Activated CD4-positive, alpha-beta memory T cell treated with anti-CD3 and anti-CD28 coated beads, Interleukin-2, amount 10 ng/mL, durations not matched to agents 7 days and 5 days (primary cell): ENCODE measurements at regions not wholly inside any gene's neighbourhood (a gene's known extent, or its start where the extent isn't known, plus 50 kb on each side); places are given as distances from the start of the nearest gene placed in this dataset.

Experiments
- CTCF ChIA-PET: fragments of 350-600 bp; sonication (Branson Sonifier 250); formaldehyde crosslinking; loops from one replicate; lab custom pipeline; 2021; ENCODE audit warnings: antibody characterized with exemption, inconsistent platforms; lab: Charles Lee
- POLR2A ChIA-PET: fragments of 350-600 bp; sonication (Branson Sonifier 250); formaldehyde crosslinking; loops from one replicate; lab custom pipeline; 2021; ENCODE audit warnings: antibody characterized with exemption; lab: Charles Lee
- DNase-seq: peaks from one replicate; pipeline ENCODE4 v3.0.0-alpha.2; 2020
- H3K27ac Mint-ChIP-seq: one replicate; pipeline ENCODE4 v1.8.0; 2021; ENCODE audit warnings: mild to moderate bottlenecking, mixed read lengths
- H3K27me3 Mint-ChIP-seq: one replicate; pipeline ENCODE4 v1.8.0; 2021; ENCODE audit warnings: mixed read lengths
- H3K36me3 Mint-ChIP-seq: one replicate; pipeline ENCODE4 v1.8.0; 2021; ENCODE audit warnings: low read depth, mixed read lengths
- H3K4me1 Mint-ChIP-seq: one replicate; pipeline ENCODE4 v1.8.0; 2021; ENCODE audit warnings: mixed read lengths
- H3K4me3 Mint-ChIP-seq: one replicate; pipeline ENCODE4 v1.8.0; 2021; ENCODE audit warnings: mild to moderate bottlenecking, mixed read lengths
- H3K9me3 Mint-ChIP-seq: one replicate; pipeline ENCODE4 v1.8.0; 2021; ENCODE audit warnings: mixed read lengths

GRCh38 chr4:180560896-180561295, 1682.3 kb upstream of the TENM3 start:
- H3K27me3 Mint-ChIP-seq, result no peaks in the 10 kb centered on the region
- CTCF ChIA-PET, result interaction anchor here (0.5 kb wide), 1 partner anchor 104 kb away, joined by 4 read pairs; no protein-coding TSS in a partner anchor

GRCh38 chr4:180564026-180564425, 1679.2 kb upstream of the TENM3 start:
- no peaks in the 10 kb centered on the region for H3K36me3 Mint-ChIP-seq
- H3K4me3 Mint-ChIP-seq, result no peak overlapping the region
- no peak overlapping the region for H3K27ac Mint-ChIP-seq
- no peaks in the 10 kb centered on the region for H3K27me3 Mint-ChIP-seq
- ChIA-PET POLR2A (no interaction called here), CTCF (interaction anchor here (0.9 kb wide), 1 partner anchor 101 kb away, joined by 7 read pairs; no protein-coding TSS in a partner anchor)
- H3K9me3 Mint-ChIP-seq, result peaks cover 5% of the 10 kb centered on the region
- H3K4me1 Mint-ChIP-seq, result no peaks in the 10 kb centered on the region
- no peak for DNase-seq

More at GRCh38 chr4:180560896-180561295, 1682.3 kb upstream of the TENM3 start:
- H3K9me3 Mint-ChIP-seq, result peaks cover 2% of the 10 kb centered on the region
- H3K4me3 Mint-ChIP-seq, result no peak overlapping the region
- no peaks in the 10 kb centered on the region for H3K4me1 Mint-ChIP-seq
- H3K27ac Mint-ChIP-seq, result no peak overlapping the region
- POLR2A ChIA-PET, result no interaction called here
- DNase-seq, result no peak
- H3K36me3 Mint-ChIP-seq, result no peaks in the 10 kb centered on the region

GRCh38 chr4:180564448-180564847, 1678.8 kb upstream of the TENM3 start:
- POLR2A ChIA-PET, result no interaction called here
- no peak for DNase-seq
- no peaks in the 10 kb centered on the region for H3K4me1 Mint-ChIP-seq
- H3K27ac Mint-ChIP-seq, result no peak overlapping the region
- H3K36me3 Mint-ChIP-seq, result no peaks in the 10 kb centered on the region
- no peak overlapping the region for H3K4me3 Mint-ChIP-seq
- peaks cover 5% of the 10 kb centered on the region for H3K9me3 Mint-ChIP-seq
- CTCF ChIA-PET, result interaction anchor here (0.9 kb wide), 1 partner anchor 100 kb away, joined by 7 read pairs; no protein-coding TSS in a partner anchor
- H3K27me3 Mint-ChIP-seq, result no peaks in the 10 kb centered on the region

- no peaks in the 10 kb centered on the region for H3K27me3 Mint-ChIP-seq
- ChIA-PET CTCF (no interaction called here), POLR2A (no interaction called here)
- peaks cover 8% of the 10 kb centered on the region for H3K9me3 Mint-ChIP-seq
- H3K27ac Mint-ChIP-seq, result no peak overlapping the region
- no peaks in the 10 kb centered on the region for H3K36me3 Mint-ChIP-seq
- no peak for DNase-seq
- no peak overlapping the region for H3K4me3 Mint-ChIP-seq
- no peaks in the 10 kb centered on the region for H3K4me1 Mint-ChIP-seq
These were observed 1677.3 kb upstream of the TENM3 start for GRCh38 chr4:180565856-180566431.

- H3K27ac Mint-ChIP-seq, result no peak overlapping the region
- no peaks in the 10 kb centered on the region for H3K4me1 Mint-ChIP-seq
- H3K36me3 Mint-ChIP-seq, result no peaks in the 10 kb centered on the region
- no peaks in the 10 kb centered on the region for H3K27me3 Mint-ChIP-seq
- no peak overlapping the region for H3K4me3 Mint-ChIP-seq
- ChIA-PET CTCF (no interaction called here), POLR2A (no interaction called here)
- DNase-seq, result no peak
- H3K9me3 Mint-ChIP-seq, result peaks cover 9% of the 10 kb centered on the region
These were observed 1676.7 kb upstream of the TENM3 start for GRCh38 chr4:180566492-180566891.

GRCh38 chr4:180567080-180567479, 1676.1 kb upstream of the TENM3 start:
- H3K36me3 Mint-ChIP-seq, result no peaks in the 10 kb centered on the region
- ChIA-PET CTCF (no interaction called here), POLR2A (no interaction called here)
- H3K4me1 Mint-ChIP-seq, result no peaks in the 10 kb centered on the region
- no peak overlapping the region for H3K4me3 Mint-ChIP-seq
- DNase-seq, result no peak
- H3K27ac Mint-ChIP-seq, result no peak overlapping the region
- peaks cover 9% of the 10 kb centered on the region for H3K9me3 Mint-ChIP-seq
- H3K27me3 Mint-ChIP-seq, result no peaks in the 10 kb centered on the region

- H3K27me3 Mint-ChIP-seq, result no peaks in the 10 kb centered on the region
- peaks cover 8% of the 10 kb centered on the region for H3K9me3 Mint-ChIP-seq
- ChIA-PET CTCF (no interaction called here), POLR2A (no interaction called here)
- no peaks in the 10 kb centered on the region for H3K4me1 Mint-ChIP-seq
- no peak overlapping the region for H3K4me3 Mint-ChIP-seq
- DNase-seq, result no peak
- H3K27ac Mint-ChIP-seq, result no peak overlapping the region
- no peaks in the 10 kb centered on the region for H3K36me3 Mint-ChIP-seq
These were observed 1671.6 kb upstream of the TENM3 start for GRCh38 chr4:180571516-180572055.

GRCh38 chr4:180578175-180578574, 1665.0 kb upstream of the TENM3 start:
- POLR2A ChIA-PET, result no interaction called here
- no peak overlapping the region for H3K4me3 Mint-ChIP-seq
- H3K36me3 Mint-ChIP-seq, result no peaks in the 10 kb centered on the region

GRCh38 chr4:180581061-180581460, 1662.1 kb upstream of the TENM3 start:
- Mint-ChIP-seq H3K4me3 (no peak overlapping the region), H3K4me1 (no peaks in the 10 kb centered on the region), H3K9me3 (no peaks in the 10 kb centered on the region), H3K27me3 (no peaks in the 10 kb centered on the region), H3K27ac (no peak overlapping the region), H3K36me3 (no peaks in the 10 kb centered on the region)
- CTCF ChIA-PET, result no interaction called here
- no peak for DNase-seq
- POLR2A ChIA-PET, result no interaction called here

More at GRCh38 chr4:180578175-180578574, 1665.0 kb upstream of the TENM3 start:
- H3K4me1 Mint-ChIP-seq, result no peaks in the 10 kb centered on the region
- CTCF ChIA-PET, result no interaction called here
- no peaks in the 10 kb centered on the region for H3K27me3 Mint-ChIP-seq
- no peak overlapping the region for H3K27ac Mint-ChIP-seq
- peaks cover 2% of the 10 kb centered on the region for H3K9me3 Mint-ChIP-seq
- no peak for DNase-seq

GRCh38 chr4:180587379-180587778, 1655.8 kb upstream of the TENM3 start:
- Mint-ChIP-seq H3K27me3 (no peaks in the 10 kb centered on the region), H3K36me3 (no peaks in the 10 kb centered on the region), H3K4me1 (no peaks in the 10 kb centered on the region), H3K9me3 (no peaks in the 10 kb centered on the region), H3K4me3 (no peak overlapping the region), H3K27ac (no peak overlapping the region)
- POLR2A ChIA-PET, result no interaction called here
- CTCF ChIA-PET, result no interaction called here
- DNase-seq, result no peak

- Mint-ChIP-seq H3K9me3 (peaks cover 6% of the 10 kb centered on the region), H3K4me1 (no peaks in the 10 kb centered on the region), H3K27me3 (no peaks in the 10 kb centered on the region), H3K27ac (no peak overlapping the region), H3K36me3 (no peaks in the 10 kb centered on the region), H3K4me3 (no peak overlapping the region)
- CTCF ChIA-PET, result no interaction called here
- no peak for DNase-seq
- POLR2A ChIA-PET, result no interaction called here
These were observed 1653.6 kb upstream of the TENM3 start for GRCh38 chr4:180589575-180589974.

GRCh38 chr4:180596888-180597483, 1646.2 kb upstream of the TENM3 start:
- no peak for DNase-seq
- Mint-ChIP-seq H3K36me3 (no peaks in the 10 kb centered on the region), H3K4me1 (no peaks in the 10 kb centered on the region), H3K27ac (no peak overlapping the region), H3K9me3 (peaks cover 12% of the 10 kb centered on the region), H3K4me3 (no peak overlapping the region), H3K27me3 (no peaks in the 10 kb centered on the region)
- ChIA-PET POLR2A (no interaction called here), CTCF (no interaction called here)

GRCh38 chr4:180598281-180598680, 1644.9 kb upstream of the TENM3 start:
- Mint-ChIP-seq H3K27ac (no peak overlapping the region), H3K9me3 (peaks cover 8% of the 10 kb centered on the region), H3K4me3 (no peak overlapping the region), H3K27me3 (no peaks in the 10 kb centered on the region), H3K36me3 (no peaks in the 10 kb centered on the region), H3K4me1 (no peaks in the 10 kb centered on the region)
- CTCF ChIA-PET, result no interaction called here
- POLR2A ChIA-PET, result no interaction called here
- DNase-seq, result no peak

- DNase-seq, result no peak
- peaks cover 3% of the 10 kb centered on the region for H3K9me3 Mint-ChIP-seq
- POLR2A ChIA-PET, result no interaction called here
- no peak overlapping the region for H3K27ac Mint-ChIP-seq
- no peak overlapping the region for H3K4me3 Mint-ChIP-seq
- CTCF ChIA-PET, result no interaction called here
- no peaks in the 10 kb centered on the region for H3K27me3 Mint-ChIP-seq
- H3K36me3 Mint-ChIP-seq, result no peaks in the 10 kb centered on the region
- no peaks in the 10 kb centered on the region for H3K4me1 Mint-ChIP-seq
These were observed 1639.4 kb upstream of the TENM3 start for GRCh38 chr4:180603791-180604190.
